DOHH2 (cell line): ENCODE measurements at regions not wholly inside any gene's neighbourhood (a gene's known extent, or its start where the extent isn't known, plus 50 kb on each side); places are given as distances from the start of the nearest gene placed in this dataset.

ENCODE experiments used
- H3F3A ChIP-seq: fragments of 200-600 bp; sonication (generic), shearing (Covaris generic); 2 replicates; pipeline ENCODE4 v1.6.0; 2016; ENCODE audit warnings: antibody characterized with exemption, mild to moderate bottlenecking; ENCODE audit not compliant: control insufficient read depth, insufficient read depth
- H3K27ac ChIP-seq: fragments of 200-600 bp; sonication (generic); 2 replicates; pipeline ENCODE4 v1.5.1; 2014; ENCODE audit warnings: low read depth, mild to moderate bottlenecking, low read length, moderate library complexity
- H3K27me3 ChIP-seq: fragments of 200-600 bp; sonication (generic); 2 replicates; pipeline ENCODE4 v1.6.1; 2014; ENCODE audit warnings: mild to moderate bottlenecking, low read length, mixed read lengths; ENCODE audit not compliant: control insufficient read depth
- H3K36me3 ChIP-seq: fragments of 200-600 bp; sonication (generic); 2 replicates; pipeline ENCODE4 v1.6.1; 2014; ENCODE audit warnings: mild to moderate bottlenecking, low read length, moderate library complexity, mixed read lengths; ENCODE audit not compliant: control insufficient read depth
- H3K4me1 ChIP-seq: fragments of 200-600 bp; sonication (generic); 2 replicates; pipeline ENCODE4 v1.6.1; 2014; ENCODE audit warnings: mild to moderate bottlenecking, low read length, mixed read lengths; ENCODE audit not compliant: control insufficient read depth
- H3K4me2 ChIP-seq: fragments of 200-600 bp; sonication (generic); 2 replicates; pipeline ENCODE4 v1.6.0; 2014; ENCODE audit warnings: mild to moderate bottlenecking, low read length, moderate library complexity
- H3K4me3 ChIP-seq: fragments of 200-600 bp; sonication (generic); 2 replicates; pipeline ENCODE4 v1.5.1; 2014; ENCODE audit warnings: mild to moderate bottlenecking, low read length, mixed read lengths
- H3K79me2 ChIP-seq: fragments of 200-600 bp; sonication (generic); 2 replicates; pipeline ENCODE4 v1.6.1; 2014; ENCODE audit warnings: mild to moderate bottlenecking, low read length, mixed read lengths; ENCODE audit not compliant: control insufficient read depth
- H3K9me2 ChIP-seq: fragments of 200-600 bp; sonication (generic); replicated peaks from 2 replicates; pipeline ENCODE4 v1.6.1; 2014; ENCODE audit warnings: mild to moderate bottlenecking, low read length, mixed read lengths; ENCODE audit not compliant: control insufficient read depth
- H3K9me3 ChIP-seq: fragments of 200-600 bp; sonication (generic); 2 replicates; pipeline ENCODE4 v1.6.1; 2014; ENCODE audit warnings: antibody characterized with exemption, low read length, mixed read lengths; ENCODE audit not compliant: control insufficient read depth, insufficient read depth
- H4K20me1 ChIP-seq: fragments of 200-600 bp; sonication (generic); 2 replicates; pipeline ENCODE4 v1.6.0; 2014; ENCODE audit warnings: low read depth, mild to moderate bottlenecking, antibody characterized with exemption, low read length, moderate library complexity; ENCODE audit not compliant: control insufficient read depth, insufficient read depth
- EZH2phosphoT487 ChIP-seq: fragments of 200-600 bp; sonication (generic); IDR thresholded peaks from 2 replicates; pipeline ENCODE4 v1.6.1; 2017; ENCODE audit warnings: borderline replicate concordance, mild to moderate bottlenecking, antibody characterized with exemption, low read length, moderate library complexity, mixed read lengths
- TF ChIP-seq, protein P1 (sequence below): fragments of 200-600 bp; sonication (generic); IDR thresholded peaks from one replicate; pipeline ENCODE4 v1.5.1; 2014; ENCODE audit warnings: antibody characterized with exemption, mild to moderate bottlenecking, low read depth, low read length; ENCODE audit not compliant: poor library complexity, severe bottlenecking

DNA sequence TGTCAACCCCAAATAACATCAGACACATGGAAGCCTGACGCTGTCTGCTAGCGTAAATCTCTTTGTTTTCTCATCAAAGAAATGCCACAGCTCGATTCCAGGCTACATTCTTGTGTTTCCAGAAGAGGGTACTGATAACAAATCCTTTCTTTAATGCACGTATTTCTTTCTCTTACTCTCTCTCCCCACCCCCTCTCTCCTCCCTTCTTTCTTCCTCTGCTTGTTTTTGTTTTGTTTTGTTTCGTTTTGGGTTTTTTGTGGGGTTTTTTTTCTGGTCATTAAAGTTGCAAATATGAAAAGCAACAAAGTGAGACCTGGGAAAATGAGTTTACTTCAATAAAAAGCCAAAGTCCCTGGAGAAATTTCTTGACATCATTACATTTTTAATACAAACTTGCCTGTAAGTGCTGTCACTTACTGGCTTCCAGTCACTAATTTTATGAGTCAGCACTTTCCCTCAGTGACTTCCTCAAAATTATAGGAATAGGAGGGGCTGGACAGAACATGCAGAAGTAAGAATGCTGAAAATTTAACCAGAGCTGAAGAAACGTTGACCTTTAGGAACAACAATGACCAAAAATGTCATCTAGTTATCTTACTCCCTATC is 106.7 kb upstream of the NABP1 start:
- Histone ChIP-seq H3K79me2 (no peaks in the 10 kb centered on the region), H3K27ac (no peak overlapping the region), H3K9me2 (no peaks in the 10 kb centered on the region), H4K20me1 (no peaks in the 10 kb centered on the region), H3K9me3 (no peaks in the 10 kb centered on the region), H3K4me1 (0 out of 2 replicates have a peak, but pooled peaks cover 4% of the 10 kb centered on the region), H3K27me3 (peaks cover 12% of the 10 kb centered on the region), H3K36me3 (no peaks in the 10 kb centered on the region), H3K4me2 (peak overlapping the region; percentile 14; the same call in 1 of the 2 replicates), H3K4me3 (no peak overlapping the region), H3F3A (no peaks in the 10 kb centered on the region)
- TF ChIP-seq, protein P1, sequence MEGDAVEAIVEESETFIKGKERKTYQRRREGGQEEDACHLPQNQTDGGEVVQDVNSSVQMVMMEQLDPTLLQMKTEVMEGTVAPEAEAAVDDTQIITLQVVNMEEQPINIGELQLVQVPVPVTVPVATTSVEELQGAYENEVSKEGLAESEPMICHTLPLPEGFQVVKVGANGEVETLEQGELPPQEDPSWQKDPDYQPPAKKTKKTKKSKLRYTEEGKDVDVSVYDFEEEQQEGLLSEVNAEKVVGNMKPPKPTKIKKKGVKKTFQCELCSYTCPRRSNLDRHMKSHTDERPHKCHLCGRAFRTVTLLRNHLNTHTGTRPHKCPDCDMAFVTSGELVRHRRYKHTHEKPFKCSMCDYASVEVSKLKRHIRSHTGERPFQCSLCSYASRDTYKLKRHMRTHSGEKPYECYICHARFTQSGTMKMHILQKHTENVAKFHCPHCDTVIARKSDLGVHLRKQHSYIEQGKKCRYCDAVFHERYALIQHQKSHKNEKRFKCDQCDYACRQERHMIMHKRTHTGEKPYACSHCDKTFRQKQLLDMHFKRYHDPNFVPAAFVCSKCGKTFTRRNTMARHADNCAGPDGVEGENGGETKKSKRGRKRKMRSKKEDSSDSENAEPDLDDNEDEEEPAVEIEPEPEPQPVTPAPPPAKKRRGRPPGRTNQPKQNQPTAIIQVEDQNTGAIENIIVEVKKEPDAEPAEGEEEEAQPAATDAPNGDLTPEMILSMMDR, result no peak
- TF ChIP-seq EZH2phosphoT487, result no peak

DNA sequence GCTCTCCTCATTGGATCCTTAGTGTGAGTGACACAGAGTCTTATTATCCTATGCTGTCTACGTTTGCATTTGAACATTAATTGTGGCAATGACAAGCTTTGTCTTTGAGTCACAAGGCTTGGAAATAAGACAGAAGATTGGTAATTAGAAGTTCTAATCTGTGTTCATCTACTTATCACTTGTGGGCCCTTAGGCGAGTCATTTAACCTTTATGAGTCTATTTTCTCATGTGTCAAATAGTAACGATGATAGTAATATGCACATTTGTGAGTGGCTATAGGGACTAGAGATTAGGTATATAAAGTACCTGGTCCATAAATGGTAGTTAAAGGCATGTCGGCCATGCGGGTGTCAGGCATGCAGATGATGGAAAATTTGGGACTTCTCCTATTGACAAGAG is 105.6 kb upstream of the NABP1 start:
- Histone ChIP-seq H3K36me3 (no peaks in the 10 kb centered on the region), H4K20me1 (no peaks in the 10 kb centered on the region), H3F3A (no peaks in the 10 kb centered on the region), H3K9me3 (no peaks in the 10 kb centered on the region), H3K79me2 (no peaks in the 10 kb centered on the region), H3K9me2 (no peaks in the 10 kb centered on the region), H3K4me3 (no peak overlapping the region), H3K27me3 (peaks cover 16% of the 10 kb centered on the region), H3K27ac (no peak overlapping the region), H3K4me1 (0 out of 2 replicates have a peak, but pooled peaks cover 4% of the 10 kb centered on the region), H3K4me2 (no peak overlapping the region)
- TF ChIP-seq, protein P1, result no peak
- TF ChIP-seq EZH2phosphoT487, result no peak

DNA sequence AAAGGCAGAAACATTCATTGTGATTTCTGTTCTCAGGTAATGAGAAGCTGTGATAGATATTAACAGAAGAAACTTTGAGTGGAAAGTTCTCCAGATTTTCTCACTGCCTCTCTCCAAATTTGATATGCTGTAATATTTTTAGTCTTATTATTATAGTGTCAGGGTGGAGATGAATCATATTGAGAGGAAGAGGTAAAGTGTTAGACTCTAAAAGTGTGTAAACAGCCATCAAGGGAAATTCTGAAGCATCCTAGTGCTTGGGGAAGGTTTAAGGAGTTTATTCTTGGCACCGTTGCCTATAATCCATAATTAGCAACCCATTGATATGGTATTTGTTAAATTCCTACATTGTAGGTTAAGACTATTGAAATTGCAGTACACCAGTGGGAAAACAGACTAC is 104.7 kb upstream of the NABP1 start:
- Histone ChIP-seq H3K27ac (no peak overlapping the region), H4K20me1 (no peaks in the 10 kb centered on the region), H3F3A (no peaks in the 10 kb centered on the region), H3K27me3 (peaks cover 16% of the 10 kb centered on the region), H3K9me3 (no peaks in the 10 kb centered on the region), H3K4me2 (no peak overlapping the region), H3K4me1 (0 out of 2 replicates have a peak, but pooled peaks cover 4% of the 10 kb centered on the region), H3K4me3 (no peak overlapping the region), H3K36me3 (no peaks in the 10 kb centered on the region), H3K9me2 (no peaks in the 10 kb centered on the region), H3K79me2 (no peaks in the 10 kb centered on the region)
- TF ChIP-seq, protein P1, result no peak
- TF ChIP-seq EZH2phosphoT487, result no peak
